Activated T-cell treated with anti-CD3 and anti-CD28 coated beads for 24 hours (primary cell): ENCODE measurements at regions not wholly inside any gene's neighbourhood (a gene's known extent, or its start where the extent isn't known, plus 50 kb on each side); places are given as distances from the start of the nearest gene placed in this dataset.
"Not testable (repeated sequence)": the region's sequence is repeated elsewhere in the genome, so short reads cannot be mapped to it uniquely, and the experiment has no call there.

ENCODE experiments used
- DNase-seq: peaks from one replicate; pipeline ENCODE4 v3.0.0-alpha.2; 2020; ENCODE audit warnings: low read depth

DNA sequence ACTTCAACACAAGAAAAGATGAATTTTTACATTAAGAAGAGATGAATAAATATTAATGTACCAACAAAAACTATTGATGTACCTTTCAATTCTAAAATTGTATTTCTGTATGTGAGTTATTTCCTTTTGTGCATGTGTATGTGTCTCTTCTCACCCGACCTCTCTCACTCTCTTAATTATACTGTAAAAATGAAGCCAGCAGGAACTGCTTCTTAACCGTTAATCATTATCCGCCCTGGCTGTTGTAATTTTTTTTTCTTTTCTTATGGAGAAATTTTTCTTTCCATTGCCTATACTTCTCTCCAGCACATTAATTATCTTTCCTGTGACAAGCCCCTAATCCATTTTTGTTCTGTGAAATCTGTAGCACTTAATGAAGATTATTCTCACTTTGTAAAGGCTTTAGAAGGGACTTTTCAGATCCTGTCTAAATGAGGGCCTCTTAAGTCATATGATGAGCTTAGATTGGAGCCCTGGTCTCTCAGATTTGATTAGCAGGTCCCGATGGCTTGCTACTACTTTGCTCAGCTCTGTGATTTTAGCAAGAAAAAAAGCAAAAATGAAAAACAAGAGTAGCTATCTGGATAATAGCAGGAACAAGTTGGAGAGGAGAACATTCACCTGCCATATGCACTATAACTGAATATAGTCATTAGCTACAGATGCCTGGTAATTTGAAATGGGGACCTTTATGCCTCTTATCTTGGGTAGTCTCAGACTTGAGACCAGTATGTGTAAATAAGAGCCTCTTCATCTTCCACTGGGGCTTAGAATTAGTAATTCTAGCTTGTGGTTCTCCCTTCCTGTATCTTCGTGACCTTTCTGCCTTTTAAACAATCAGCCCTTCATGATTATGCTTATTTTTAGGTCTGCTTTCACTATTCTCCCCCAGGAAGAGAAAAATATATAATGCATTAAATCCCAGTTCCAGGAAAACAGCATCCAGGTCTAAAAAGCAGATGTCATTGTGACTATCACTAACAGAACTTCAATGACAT is 80.0 kb upstream of the COL1A2 start:
- no peak for DNase-seq

DNA sequence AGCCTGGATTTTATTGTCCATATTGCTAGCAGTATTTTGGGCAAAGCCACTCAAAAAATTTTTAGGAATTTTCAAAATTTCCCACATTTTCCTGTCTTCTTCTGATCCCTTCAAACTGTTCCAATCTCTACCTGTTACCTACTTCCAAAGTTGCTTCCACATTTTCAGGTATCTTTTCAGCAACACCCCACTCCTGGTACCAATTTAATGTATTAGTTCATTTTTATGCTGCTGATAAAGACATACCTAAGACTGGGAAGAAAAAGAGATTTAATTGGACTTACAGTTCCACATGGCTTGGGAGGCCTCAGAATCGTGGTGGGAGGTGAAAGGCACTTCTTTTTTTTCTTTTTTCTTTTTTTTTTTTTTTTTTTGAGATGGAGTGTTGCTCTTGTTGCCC is 73.6 kb upstream of the COL1A2 start:
- not testable (repeated sequence) for DNase-seq

DNA sequence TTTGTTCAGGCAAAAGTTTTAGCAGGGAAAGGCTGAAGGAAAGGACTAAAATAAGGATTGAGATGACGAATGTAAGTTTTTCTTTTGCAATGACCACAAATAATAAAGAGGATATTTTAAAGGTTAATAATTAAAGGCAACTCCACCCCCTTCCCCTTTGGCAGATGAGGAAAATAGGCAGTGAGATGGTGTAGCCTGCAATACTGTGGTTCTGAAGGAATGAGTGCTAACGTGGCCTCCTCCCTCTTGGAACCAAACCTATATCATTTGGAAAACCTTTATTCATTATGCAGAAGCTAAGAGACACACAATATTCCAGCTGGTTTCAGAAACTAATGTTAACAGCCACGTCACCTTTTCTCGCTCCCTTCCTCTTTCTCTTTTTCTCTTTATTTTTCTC is 70.9 kb upstream of the COL1A2 start:
- DNase-seq = no peak

DNA sequence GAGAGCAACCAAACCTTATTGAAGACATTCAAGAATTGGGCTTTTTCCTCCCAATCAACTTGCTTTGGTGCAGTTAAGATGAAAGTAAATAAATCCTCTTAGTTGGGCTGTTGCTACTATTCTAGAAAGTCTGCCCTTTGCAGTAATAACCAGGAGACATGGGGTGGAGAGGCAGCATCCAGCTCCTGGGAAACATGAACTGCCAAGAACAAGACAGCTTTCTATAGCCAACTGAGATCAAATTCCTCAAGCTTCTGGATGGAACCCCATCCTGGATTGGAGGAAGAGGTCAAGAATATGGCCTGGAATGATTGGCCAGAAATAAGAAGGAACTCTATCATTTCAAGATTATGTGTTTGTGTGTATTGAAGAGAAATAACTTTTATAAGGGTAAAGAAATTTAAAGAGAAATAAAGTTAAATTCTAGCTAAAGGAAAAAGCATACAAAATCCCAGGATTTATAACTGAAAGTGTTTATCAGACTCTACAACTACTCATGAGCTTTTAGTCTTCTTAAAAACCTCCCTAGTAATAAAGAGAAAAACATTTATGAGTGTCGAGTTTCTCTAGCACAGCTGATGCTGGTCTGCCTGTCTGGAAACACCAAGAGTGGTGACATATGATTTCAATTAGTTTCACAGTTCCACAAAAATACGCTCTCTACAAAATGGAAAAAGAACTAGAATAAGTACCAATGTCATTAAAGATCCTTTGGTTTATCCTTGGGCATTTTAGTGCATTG is 70.1 kb upstream of the COL1A2 start:
- DNase-seq = no peak

DNA sequence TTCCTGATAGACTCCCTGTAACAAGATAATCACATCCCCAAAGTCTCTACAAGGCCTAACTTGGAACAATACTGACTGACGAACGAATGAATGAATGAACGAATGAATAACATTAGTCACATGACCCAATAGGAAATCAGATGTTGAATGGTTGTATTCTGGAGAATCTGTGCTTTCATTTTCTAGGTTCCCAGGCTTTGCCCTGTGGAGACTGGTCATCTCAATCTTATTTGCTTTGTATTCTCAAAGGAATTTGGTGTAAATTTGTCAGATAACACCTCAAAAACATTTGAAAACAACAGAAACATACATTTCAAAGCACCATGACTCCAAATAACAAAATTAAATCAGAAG is 69.6 kb upstream of the COL1A2 start:
- no peak for DNase-seq

DNA sequence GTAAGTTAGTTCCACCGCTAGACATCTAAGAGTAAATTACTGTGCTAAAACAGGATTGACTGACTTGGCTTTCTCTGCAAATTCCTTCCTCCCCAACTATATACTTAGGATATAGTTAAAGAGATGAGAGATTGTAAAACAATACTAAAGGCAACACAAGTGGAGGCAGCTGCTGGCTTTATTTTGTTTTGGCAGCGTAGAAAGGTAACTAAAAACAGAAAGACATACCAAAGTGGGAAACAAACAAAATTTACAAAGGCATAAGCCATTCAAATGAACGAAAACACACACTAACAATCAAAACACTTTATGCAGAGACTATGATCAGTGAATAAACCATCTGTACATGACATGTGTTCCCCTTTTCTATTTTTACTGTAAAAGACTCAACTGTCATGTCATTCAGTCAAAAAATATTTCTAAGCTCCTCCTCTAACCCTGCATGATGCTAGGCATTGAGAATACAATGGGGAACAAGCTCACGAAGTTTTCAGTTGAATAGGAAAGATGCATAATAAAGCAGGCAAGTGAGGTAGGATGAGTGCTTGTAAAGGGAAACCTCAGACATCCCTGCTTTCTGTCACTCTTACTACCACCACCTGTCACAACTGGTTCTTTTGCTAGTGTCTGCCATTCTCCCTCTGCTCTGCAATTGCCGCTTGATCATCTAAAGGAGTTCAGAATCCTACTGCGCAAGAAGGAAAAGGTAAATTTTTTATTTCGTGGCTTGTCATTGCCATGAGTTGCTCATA is 64.2 kb upstream of the COL1A2 start:
- DNase-seq = no peak

DNA sequence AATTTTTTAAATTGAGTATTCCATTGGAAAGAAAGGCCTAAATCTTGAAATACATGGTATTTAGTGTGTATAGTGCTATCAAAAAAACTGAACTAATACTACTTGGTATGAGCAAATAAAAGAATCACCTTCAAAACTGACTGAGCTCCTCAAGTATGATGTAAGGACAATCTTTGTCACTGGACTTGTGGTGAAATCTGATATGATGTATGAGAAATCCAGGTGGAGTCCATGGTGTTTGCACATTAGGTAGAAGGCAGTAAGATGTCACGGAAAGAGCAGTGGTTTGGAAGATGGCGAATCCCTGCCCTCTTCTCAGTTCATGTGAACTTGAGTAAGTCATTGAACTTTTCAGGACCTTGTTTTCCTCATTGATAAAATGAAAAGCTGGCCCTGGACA is 62.1 kb upstream of the COL1A2 start:
- no peak for DNase-seq

DNA sequence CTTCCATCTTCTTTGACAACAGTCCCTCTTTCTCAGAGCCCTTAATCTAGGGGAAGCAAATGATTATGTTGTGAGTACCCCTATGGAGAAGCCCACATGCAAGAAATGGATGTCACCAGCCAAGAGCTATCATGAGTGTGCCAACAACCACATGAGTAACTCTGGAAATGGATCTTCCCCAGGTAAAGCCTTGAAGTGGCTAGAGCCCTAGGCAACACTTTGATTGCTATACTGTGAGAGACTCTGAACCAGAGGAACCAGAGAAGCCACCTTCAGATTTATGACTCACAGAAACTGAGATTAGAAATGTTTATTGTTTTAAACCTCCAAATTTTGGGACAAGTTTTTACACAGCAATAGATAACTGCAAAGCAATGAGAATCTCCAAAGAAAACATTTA is 60.9 kb upstream of the COL1A2 start:
- no peak for DNase-seq

DNA sequence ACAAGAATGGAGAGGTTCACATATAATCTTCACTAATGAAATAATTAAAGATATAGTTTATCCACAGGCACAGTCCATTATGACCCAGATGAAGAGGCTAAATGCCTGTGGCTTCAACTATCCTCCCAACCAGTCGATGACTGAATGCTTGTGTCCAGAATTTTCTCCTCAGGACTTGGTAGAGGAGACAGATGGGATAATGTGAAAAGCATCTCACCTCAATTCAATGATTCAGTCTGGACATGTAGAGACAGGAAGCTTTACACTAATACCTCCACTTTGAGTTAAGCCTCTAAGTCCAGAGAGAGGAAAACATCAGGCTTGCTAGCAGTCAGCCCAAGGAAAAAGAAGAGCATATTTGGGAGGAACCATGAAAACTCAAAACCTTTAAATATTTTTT is 59.1 kb upstream of the COL1A2 start:
- no peak for DNase-seq

DNA sequence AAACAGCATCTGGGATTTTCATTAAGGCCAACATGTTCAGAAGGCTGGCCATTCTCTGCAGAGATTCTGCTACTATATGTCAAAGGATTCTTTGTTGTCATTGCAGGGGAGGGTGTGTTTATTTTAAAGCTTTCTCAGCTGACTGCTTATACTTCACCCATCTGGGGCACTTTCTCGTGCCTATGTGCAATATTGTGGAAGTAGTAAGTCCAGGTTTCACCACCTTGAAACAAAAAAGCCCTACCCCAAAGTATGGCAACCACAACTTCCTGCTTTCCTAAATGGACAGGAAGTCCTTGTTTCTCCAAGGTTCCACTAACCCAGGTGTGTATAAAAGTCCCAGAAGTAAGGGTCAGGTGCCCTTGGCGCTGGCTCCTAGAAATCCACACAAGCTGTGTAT is 58.7 kb upstream of the COL1A2 start:
- DNase-seq = no peak

DNA sequence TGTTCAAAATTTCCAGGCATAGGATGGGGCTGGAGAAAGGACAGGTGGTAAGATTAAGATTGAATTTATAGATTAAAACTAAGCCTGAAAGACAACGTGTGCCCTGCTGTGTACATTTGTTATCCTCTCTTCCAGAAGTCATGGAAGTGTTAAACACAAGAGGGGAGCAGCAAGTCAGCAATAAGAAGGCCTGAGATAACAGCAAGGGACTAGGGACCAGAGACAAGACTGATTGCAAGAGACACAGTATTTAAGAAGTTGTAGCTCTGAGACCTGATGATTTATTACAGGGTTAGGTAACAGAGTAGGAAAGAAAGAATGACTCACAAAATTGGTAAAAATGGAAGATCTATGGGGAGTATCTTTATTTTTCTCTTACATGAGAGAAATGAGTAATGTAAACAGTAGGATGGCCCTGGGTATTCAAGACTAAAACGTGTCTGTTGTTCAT is 55.7 kb upstream of the COL1A2 start:
- no peak for DNase-seq

DNA sequence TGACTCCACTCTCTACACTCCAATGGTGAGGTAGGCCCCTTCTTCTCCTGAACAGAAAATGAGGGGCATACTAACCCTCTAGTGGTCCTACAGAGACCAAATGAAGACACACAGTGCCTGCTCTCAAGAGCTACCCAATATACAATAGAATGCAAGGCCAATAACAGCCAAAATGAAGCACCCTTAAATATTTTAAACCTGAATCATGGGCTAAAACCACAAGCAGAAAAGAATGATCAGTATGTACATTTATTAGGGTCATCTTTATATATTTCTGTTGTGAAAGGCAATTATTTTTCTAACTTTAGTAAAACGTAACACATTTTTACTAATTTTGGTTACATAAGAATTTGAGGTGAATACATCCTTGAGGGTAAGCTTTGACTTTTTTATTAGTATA is 49.9 kb upstream of the COL1A2 start:
- no peak for DNase-seq
